ENCODE measurements at regions not wholly inside any gene's neighbourhood (a gene's known extent, or its start where the extent isn't known, plus 50 kb on each side); places are given as distances from the start of the nearest gene placed in this dataset.

- intact Hi-C loops (cut with DNase I) = no loop called here
- Histone ChIP-seq H3K27me3 (no peaks in the 10 kb centered on the region), H3K27ac (no peak overlapping the region), H3K9me3 (no peaks in the 10 kb centered on the region), H3K4me3 (no peak overlapping the region), H3K36me3 (no peaks in the 10 kb centered on the region), H3K4me1 (no peaks in the 10 kb centered on the region)
- ATAC-seq (no peak), DNase-seq (no peak)
- 30% methylated on average over 1 of the region's 1 CpG for WGBS (ENCODE audit: insufficient coverage, low coverage, low lambda C conversion rate, missing lambda C conversion rate)
- TF ChIP-seq CTCF (IDR thresholded peaks at IDR 0.05) (no peak), POLR2A (IDR thresholded peaks at IDR 0.05) (no peak)
These were observed 695.9 kb downstream of the OTOL1 start for GRCh38 chr3:162192340-162193029.

- H3K4me1 ChIP-seq = no peaks in the 10 kb centered on the region
- DNase-seq (no peak), ATAC-seq (no peak)
- H3K9me3 ChIP-seq = no peaks in the 10 kb centered on the region
- H3K4me3 ChIP-seq = no peak overlapping the region
- WGBS (ENCODE audit: insufficient coverage, low coverage, low lambda C conversion rate, missing lambda C conversion rate) = 22% methylated on average over 4 of the region's 4 CpGs
- no peaks in the 10 kb centered on the region for H3K27me3 ChIP-seq
- H3K27ac ChIP-seq = no peak overlapping the region
- H3K36me3 ChIP-seq = no peaks in the 10 kb centered on the region
- TF ChIP-seq POLR2A (IDR thresholded peaks at IDR 0.05) = no peak
- TF ChIP-seq CTCF (IDR thresholded peaks at IDR 0.05) = no peak
- intact Hi-C loops (cut with DNase I) = no loop called here
These were observed 696.8 kb downstream of the OTOL1 start for GRCh38 chr3:162193148-162194095.

- WGBS (ENCODE audit: insufficient coverage, low coverage, low lambda C conversion rate, missing lambda C conversion rate) = 47% methylated on average over 2 of the region's 3 CpGs
These were observed 698.5 kb downstream of the OTOL1 start for GRCh38 chr3:162195147-162195546.

GRCh38 chr3:162196964-162197363, 700.4 kb downstream of the OTOL1 start:
- intact Hi-C loops (cut with DNase I) = no loop called here
- TF ChIP-seq CTCF (IDR thresholded peaks at IDR 0.05) (no peak), POLR2A (IDR thresholded peaks at IDR 0.05) (no peak)
- DNase-seq (no peak), ATAC-seq (no peak)
- WGBS (ENCODE audit: insufficient coverage, low coverage, low lambda C conversion rate, missing lambda C conversion rate) = 41% methylated on average over 2 of the region's 2 CpGs
- H3K9me3 ChIP-seq = no peaks in the 10 kb centered on the region
- no peaks in the 10 kb centered on the region for H3K27me3 ChIP-seq
- H3K27ac ChIP-seq = no peak overlapping the region
- H3K4me1 ChIP-seq = no peaks in the 10 kb centered on the region
- no peaks in the 10 kb centered on the region for H3K36me3 ChIP-seq
- H3K4me3 ChIP-seq = no peak overlapping the region

More at GRCh38 chr3:162195147-162195546, 698.5 kb downstream of the OTOL1 start:
- no peak for DNase-seq
- intact Hi-C loops (cut with DNase I) = no loop called here
- no peak for ATAC-seq
- Histone ChIP-seq H3K27ac (no peak overlapping the region), H3K4me1 (no peaks in the 10 kb centered on the region), H3K9me3 (no peaks in the 10 kb centered on the region), H3K27me3 (no peaks in the 10 kb centered on the region), H3K4me3 (no peak overlapping the region), H3K36me3 (no peaks in the 10 kb centered on the region)
- TF ChIP-seq POLR2A (IDR thresholded peaks at IDR 0.05) = no peak
- TF ChIP-seq CTCF (IDR thresholded peaks at IDR 0.05) = no peak
